ENCODE measurements at regions not wholly inside any gene's neighbourhood (a gene's known extent, or its start where the extent isn't known, plus 50 kb on each side); places are given as distances from the start of the nearest gene placed in this dataset.

GRCh38 chr11:121755191-121755590, 302.4 kb upstream of the SORL1-AS1 start:
- WGBS (ENCODE audit: extremely low coverage, insufficient read length, low lambda C conversion rate): no CpG with 5 or more reads among the region's 2 CpGs
- no peak overlapping the region for H2BK120ac ChIP-seq (ENCODE audit: low read depth, low read length, poor library complexity, severe bottlenecking)
- TF ChIP-seq CTCF (conservative IDR thresholded peaks at IDR 0.05): no peak
- no peaks in the 10 kb centered on the region for H4K20me1 ChIP-seq (ENCODE audit: control insufficient read depth, insufficient read depth, insufficient read length)
- H2BK12ac ChIP-seq (ENCODE audit: insufficient read length, low read depth, low read length): no peak overlapping the region
- no peak overlapping the region for H3K27ac ChIP-seq (ENCODE audit: insufficient read length, low read depth, low read length)
- Mint-ChIP-seq H3K4me3 (no peak overlapping the region), H3K4me1 (peaks cover 26 to 28% of the 10 kb centered on the region in 2 experiments), H3K9me3 (no peaks in the 10 kb centered on the region), H3K27me3 (ENCODE audit: low read depth) (no peaks in the 10 kb centered on the region; the same call in 1 of the 2 replicates), H3K27ac (no peak overlapping the region), H3K36me3 (ENCODE audit: insufficient read depth in 1 of 3, low read depth in 3 of 3) (no peaks in the 10 kb centered on the region)
- peaks cover 15% of the 10 kb centered on the region; the same call in 1 of the 2 replicates for H3K4me1 ChIP-seq (ENCODE audit: insufficient read depth, low read length)
- H3K4me2 ChIP-seq (ENCODE audit: insufficient read depth, insufficient read length, low read length): no peak overlapping the region
- H4K91ac ChIP-seq (ENCODE audit: insufficient read length, low read depth, low read length): no peak overlapping the region
- no peak overlapping the region for H3K9ac ChIP-seq (ENCODE audit: extremely low read depth, insufficient read length, low read length)
- no peak overlapping the region for H3T11ph ChIP-seq (ENCODE audit: low read length)
- H3K18ac ChIP-seq (ENCODE audit: insufficient read length, low read depth, low read length): no peak overlapping the region
- H3K14ac ChIP-seq (ENCODE audit: insufficient read depth, low read length): no peak overlapping the region
- H3K79me1 ChIP-seq (ENCODE audit: insufficient read depth, low read depth, low read length, poor library complexity, severe bottlenecking): no peaks in the 10 kb centered on the region
- H3K9me3 ChIP-seq (ENCODE audit: control insufficient read depth, low read depth, low read length): no peaks in the 10 kb centered on the region
- H3K23me2 ChIP-seq (ENCODE audit: insufficient read length, low read depth, low read length, poor library complexity, severe bottlenecking): no peaks in the 10 kb centered on the region
- H3K23ac ChIP-seq (ENCODE audit: insufficient read length, low read depth, low read length): no peak overlapping the region
- no peak overlapping the region for H2BK20ac ChIP-seq (ENCODE audit: low read depth, low read length, poor library complexity, severe bottlenecking)
- no peak overlapping the region for H2BK15ac ChIP-seq (ENCODE audit: low read depth, low read length)
- no peak for DNase-seq
- no peaks in the 10 kb centered on the region for H3K27me3 ChIP-seq (ENCODE audit: insufficient read depth, low read length)
- H4K5ac ChIP-seq (ENCODE audit: insufficient read length, low read depth, low read length): no peak overlapping the region
- H2AFZ ChIP-seq (ENCODE audit: low read length): no peak overlapping the region
- no peak overlapping the region for H3K4ac ChIP-seq (ENCODE audit: low read depth, low read length)
- no peak overlapping the region for H2BK5ac ChIP-seq (ENCODE audit: insufficient read length, low read length)
- H3K79me2 ChIP-seq (ENCODE audit: insufficient read depth, low read length): no peaks in the 10 kb centered on the region
- H3K56ac ChIP-seq (ENCODE audit: insufficient read length, low read depth, low read length): no peak overlapping the region
- H2AK5ac ChIP-seq (ENCODE audit: insufficient read length, low read length): no peak overlapping the region
- no peak overlapping the region for H4K8ac ChIP-seq (replicated peaks; ENCODE audit: insufficient read length, low read depth, low read length)
